ENCODE measurements at regions not wholly inside any gene's neighbourhood (a gene's known extent, or its start where the extent isn't known, plus 50 kb on each side); places are given as distances from the start of the nearest gene placed in this dataset.

- TF ChIP-seq CTCF (IDR thresholded peaks at IDR 0.05; ENCODE audit: insufficient read depth, low read depth, low read length), result no peak
- H3K27me3 ChIP-seq (ENCODE audit: control insufficient read depth, insufficient read depth, low read length), result no peaks in the 10 kb centered on the region
- ChIA-PET POLR2A (no interaction called here), CTCF (no interaction called here)
- no peak overlapping the region for H3K4me3 ChIP-seq (ENCODE audit: low read depth, low read length)
- H3K36me3 ChIP-seq (ENCODE audit: control insufficient read depth, insufficient read depth, low read length), result no peaks in the 10 kb centered on the region
- no peak for DNase-seq (ENCODE audit: low read depth)
These were observed 216.3 kb upstream of the MBL2 start for GRCh38 chr10:52988923-52989322.

- H3K27me3 ChIP-seq (ENCODE audit: control insufficient read depth, insufficient read depth, low read length), result no peaks in the 10 kb centered on the region
- DNase-seq (ENCODE audit: low read depth), result no peak
- no peaks in the 10 kb centered on the region for H3K36me3 ChIP-seq (ENCODE audit: control insufficient read depth, insufficient read depth, low read length)
- ChIA-PET POLR2A (no interaction called here), CTCF (no interaction called here)
- no peak for TF ChIP-seq CTCF (IDR thresholded peaks at IDR 0.05; ENCODE audit: insufficient read depth, low read depth, low read length)
- no peak overlapping the region for H3K4me3 ChIP-seq (ENCODE audit: low read depth, low read length)
These were observed 213.5 kb upstream of the MBL2 start for GRCh38 chr10:52986125-52986524.

- CTCF ChIA-PET, result interaction anchor here (0.6 to 0.9 kb wide), 2 partner anchors 11 to 166 kb away, joined by 3 read pairs; no protein-coding TSS in a partner anchor
- H3K36me3 ChIP-seq (ENCODE audit: control insufficient read depth, insufficient read depth, low read length), result no peaks in the 10 kb centered on the region
- TF ChIP-seq CTCF (IDR thresholded peaks at IDR 0.05; ENCODE audit: insufficient read depth, low read depth, low read length), result no peak
- no peaks in the 10 kb centered on the region for H3K27me3 ChIP-seq (ENCODE audit: control insufficient read depth, insufficient read depth, low read length)
- no peak overlapping the region for H3K4me3 ChIP-seq (ENCODE audit: low read depth, low read length)
- POLR2A ChIA-PET, result no interaction called here
- no peak for DNase-seq (ENCODE audit: low read depth)
These were observed 211.6 kb upstream of the MBL2 start for GRCh38 chr10:52984169-52984568.

- H3K4me3 ChIP-seq (ENCODE audit: low read depth, low read length), result no peak overlapping the region
- no peak for TF ChIP-seq CTCF (IDR thresholded peaks at IDR 0.05; ENCODE audit: insufficient read depth, low read depth, low read length)
- H3K36me3 ChIP-seq (ENCODE audit: control insufficient read depth, insufficient read depth, low read length), result no peaks in the 10 kb centered on the region
- ChIA-PET POLR2A (no interaction called here), CTCF (no interaction called here)
- H3K27me3 ChIP-seq (ENCODE audit: control insufficient read depth, insufficient read depth, low read length), result no peaks in the 10 kb centered on the region
- DNase-seq (ENCODE audit: low read depth), result no peak
These were observed 206.9 kb upstream of the MBL2 start for GRCh38 chr10:52979295-52979990.

GRCh38 chr10:52977581-52977980 lies 205.0 kb upstream of the MBL2 start:
- DNase-seq (ENCODE audit: low read depth), result no peak
- no peaks in the 10 kb centered on the region for H3K36me3 ChIP-seq (ENCODE audit: control insufficient read depth, insufficient read depth, low read length)
- ChIA-PET CTCF (no interaction called here), POLR2A (no interaction called here)
- H3K4me3 ChIP-seq (ENCODE audit: low read depth, low read length), result no peak overlapping the region
- no peak for TF ChIP-seq CTCF (IDR thresholded peaks at IDR 0.05; ENCODE audit: insufficient read depth, low read depth, low read length)
- no peaks in the 10 kb centered on the region for H3K27me3 ChIP-seq (ENCODE audit: control insufficient read depth, insufficient read depth, low read length)
